Hypothalamus (tissue), 51 donors: ENCODE measurements at regions not wholly inside any gene's neighbourhood (a gene's known extent, or its start where the extent isn't known, plus 50 kb on each side); places are given as distances from the start of the nearest gene placed in this dataset.

ENCODE experiments used
- DNase-seq, 51 donors: peaks; one replicate each; lab custom pipeline; 2025; lab: John Stamatoyannopoulos, UW

DNA sequence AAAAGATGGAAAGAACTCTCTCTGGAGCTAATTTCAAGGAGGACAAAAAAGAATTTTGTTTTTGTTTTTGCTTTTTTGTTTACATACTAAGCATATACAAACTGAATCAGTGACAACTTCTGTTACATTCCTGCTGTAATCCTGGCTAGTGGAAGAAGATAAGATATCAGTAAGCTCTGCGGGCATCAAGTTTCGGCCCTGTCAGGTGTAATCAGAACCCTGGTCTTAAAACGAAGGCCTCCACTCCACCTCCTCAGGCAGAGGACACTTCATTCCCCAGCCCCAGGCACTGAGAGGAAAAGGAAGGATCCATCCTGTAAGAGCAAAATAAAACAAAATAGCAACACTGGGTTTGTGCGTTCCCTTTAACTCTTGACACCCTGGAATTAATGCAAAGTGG lies 88.9 kb upstream of the ARHGAP29 start:
- DNase-seq, result no peak

DNA sequence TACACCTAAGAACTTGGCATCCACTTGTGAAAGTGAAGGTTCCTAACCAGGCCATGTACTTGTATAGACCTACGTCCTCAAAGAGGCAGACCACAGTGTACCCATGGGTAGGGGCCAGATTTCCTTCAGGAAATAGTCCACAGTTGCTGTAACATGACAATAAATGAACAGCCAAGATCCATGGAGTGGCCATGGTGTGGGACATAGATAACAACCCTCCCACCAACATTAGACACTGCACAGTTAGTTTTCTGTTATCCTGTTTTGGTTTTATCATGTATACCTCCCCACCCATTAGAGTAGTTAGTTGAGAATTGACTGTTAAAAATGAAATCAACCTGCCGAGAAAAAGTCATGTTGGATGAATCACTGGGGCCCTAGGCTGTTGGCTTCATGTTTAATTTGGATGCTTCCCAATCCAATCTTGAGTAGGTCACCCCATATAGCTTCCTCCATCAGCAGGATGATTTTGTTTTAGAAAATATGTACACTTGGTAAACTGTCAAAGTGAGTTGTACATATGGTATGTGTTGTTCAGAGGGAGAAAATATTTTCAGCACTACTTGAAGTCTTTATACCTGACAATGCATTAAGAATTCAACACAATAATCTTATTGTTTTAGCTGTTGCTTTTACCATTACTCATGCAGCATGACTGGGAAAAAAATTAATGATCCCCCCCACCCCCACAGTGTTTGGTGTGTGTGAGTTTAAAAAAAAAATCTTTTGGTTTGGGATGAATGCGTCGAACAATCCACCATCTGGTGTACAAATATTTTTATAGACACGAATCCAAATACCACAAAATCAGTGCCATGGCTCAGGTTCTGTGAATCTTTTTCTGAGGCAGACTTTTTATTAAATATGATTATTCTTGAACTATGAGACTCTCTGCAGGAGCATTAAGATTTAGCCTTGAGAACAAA lies 88.3 kb upstream of the ARHGAP29 start:
- no peak for DNase-seq

GRCh38 chr1:94324178-94324544 lies 86.8 kb upstream of the ARHGAP29 start:
- DNase-seq, result no peak

DNA sequence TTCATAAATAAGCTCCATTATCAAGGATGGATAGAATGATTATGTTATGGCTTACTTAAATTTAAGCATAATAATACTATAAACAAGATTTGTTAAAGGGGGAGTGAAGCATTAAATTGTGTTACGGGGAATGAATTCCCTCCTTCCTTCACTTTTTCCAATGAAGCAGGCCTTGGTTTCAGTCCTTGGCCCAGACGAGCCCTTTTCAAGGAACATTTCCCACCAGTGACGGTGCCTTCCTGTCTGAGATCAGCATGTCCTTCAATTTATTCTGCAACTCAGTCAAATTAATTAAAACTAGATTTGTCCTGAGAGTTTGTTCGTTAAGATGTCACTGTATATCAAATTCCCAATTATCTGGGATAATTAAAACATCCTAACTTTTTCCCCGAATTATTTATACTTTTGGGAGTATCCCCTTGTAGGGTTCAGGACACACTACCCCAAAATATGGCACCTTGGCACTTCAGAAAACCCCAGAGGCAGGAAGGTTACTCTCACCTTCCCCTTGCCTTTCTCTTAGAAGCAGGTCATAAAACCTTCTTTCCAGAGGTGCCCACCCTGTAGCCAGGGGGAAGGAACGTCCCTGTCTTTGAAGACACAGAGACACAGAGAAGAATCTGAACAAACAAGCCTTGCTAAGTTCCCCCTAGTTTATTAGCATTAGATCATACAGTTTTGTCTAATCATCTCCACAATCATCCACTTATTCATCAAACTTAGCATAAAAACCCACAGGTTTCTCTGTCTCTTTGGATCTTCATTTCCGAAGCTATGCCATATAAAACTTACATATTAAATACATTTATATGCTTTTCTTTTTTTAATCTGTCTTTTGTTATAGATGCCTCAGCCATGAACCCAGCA lies 86.2 kb upstream of the ARHGAP29 start:
- DNase-seq, result no peak

DNA sequence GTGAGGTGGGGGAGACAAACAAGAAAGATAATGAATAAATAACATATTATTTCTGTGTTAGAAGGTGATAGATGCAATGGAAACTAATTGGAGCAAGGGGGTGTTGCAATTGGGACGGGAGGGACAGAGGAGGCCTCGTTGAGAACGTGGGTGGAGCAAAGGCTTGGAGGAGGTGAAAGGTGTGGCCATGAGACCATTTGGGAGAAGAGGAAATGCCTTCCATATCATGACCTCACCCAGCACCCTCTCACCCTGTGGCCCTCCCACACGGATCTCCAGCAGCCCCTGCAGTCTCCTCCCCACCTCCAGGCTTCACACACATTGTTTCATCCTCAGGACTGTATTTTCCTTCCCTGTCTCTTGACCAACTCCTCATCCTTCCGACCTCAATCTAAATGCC lies 85.3 kb upstream of the ARHGAP29 start:
- no peak for DNase-seq

DNA sequence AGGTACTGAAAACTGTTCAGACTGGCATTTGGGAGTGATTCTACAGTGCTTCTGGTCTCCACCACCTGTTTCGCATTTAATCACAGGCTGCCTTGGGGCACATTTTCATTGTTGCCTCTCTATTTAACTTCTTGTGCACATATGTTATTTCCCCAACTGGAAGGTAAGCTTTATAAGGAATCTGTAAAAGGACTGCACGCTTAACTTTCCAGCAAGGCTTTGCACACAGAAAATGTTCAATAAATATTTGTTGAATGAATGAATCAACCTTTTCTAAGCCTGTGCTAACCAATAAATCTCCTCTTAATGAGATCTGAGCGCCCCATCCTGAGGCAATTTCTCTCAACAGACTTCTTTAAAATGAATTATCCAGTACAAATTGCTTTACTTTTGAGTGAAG lies 84.3 kb upstream of the ARHGAP29 start:
- no peak for DNase-seq

- DNase-seq, result no peak
Measured at GRCh38 chr1:94319319-94320102, 82.1 kb upstream of the ARHGAP29 start.

GRCh38 chr1:94318505-94319030 lies 81.2 kb upstream of the ARHGAP29 start:
- DNase-seq, result no peak

DNA sequence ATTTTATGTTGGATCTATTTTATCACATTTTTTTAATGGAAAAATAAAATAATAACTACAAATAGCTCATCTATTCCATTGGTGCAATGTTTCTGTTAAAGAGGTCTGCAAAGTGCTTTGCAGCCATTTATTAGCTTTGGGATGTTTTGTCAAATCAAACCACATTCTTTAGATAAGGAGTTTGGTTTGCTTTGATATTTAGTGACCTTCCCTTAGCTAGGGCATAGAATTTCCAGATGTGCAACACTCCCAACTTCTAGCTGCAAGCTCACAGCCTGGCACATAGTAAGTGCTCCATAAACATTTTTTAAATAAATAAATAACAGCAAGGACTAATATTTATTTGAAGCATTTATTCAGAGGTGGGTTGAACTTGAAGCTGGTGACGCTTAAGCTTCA lies 80.4 kb upstream of the ARHGAP29 start:
- no peak for DNase-seq

DNA sequence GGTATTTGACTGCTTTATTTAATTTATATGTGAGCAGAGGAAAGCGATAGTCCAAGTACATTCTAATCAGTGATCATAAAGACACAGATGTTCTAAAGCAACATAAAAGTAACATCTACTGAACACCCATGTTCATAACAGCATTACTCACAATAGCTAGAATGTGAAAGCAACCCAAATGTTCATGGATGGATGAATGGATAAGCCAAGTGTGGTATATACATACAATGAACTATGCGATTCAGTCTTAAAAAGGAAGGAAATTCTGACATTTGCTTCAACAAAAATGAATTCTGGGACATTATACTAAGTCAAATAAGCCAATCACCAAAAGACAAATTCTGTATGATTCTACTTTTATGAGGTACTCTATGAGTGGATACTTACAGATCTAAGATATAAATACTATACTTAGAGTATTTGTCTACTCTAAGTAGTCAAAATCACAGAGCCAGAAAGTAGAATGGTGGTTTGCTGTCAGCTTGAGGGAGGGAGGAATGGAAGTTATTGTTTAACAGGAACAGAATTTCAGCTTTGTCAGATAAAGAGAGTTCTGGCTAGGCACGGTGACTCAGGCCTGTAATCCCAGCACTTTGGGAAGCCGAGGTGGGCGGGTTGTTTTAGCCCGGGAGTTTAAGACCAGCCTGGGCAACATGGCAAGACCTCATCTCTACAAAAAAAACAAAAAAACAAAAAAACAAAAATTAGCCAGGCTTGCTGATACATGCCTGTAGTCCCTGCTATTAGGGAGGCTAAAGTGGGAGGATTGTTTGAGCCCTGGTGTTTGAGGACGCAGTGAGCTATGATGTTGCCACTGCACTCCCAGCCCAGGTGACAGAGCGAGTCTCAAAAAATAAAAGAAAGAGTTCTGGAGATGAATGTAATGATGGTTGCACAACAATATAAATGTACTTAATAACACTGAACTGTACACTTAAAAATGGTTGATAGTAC lies 79.7 kb upstream of the ARHGAP29 start:
- DNase-seq, result no peak

DNA sequence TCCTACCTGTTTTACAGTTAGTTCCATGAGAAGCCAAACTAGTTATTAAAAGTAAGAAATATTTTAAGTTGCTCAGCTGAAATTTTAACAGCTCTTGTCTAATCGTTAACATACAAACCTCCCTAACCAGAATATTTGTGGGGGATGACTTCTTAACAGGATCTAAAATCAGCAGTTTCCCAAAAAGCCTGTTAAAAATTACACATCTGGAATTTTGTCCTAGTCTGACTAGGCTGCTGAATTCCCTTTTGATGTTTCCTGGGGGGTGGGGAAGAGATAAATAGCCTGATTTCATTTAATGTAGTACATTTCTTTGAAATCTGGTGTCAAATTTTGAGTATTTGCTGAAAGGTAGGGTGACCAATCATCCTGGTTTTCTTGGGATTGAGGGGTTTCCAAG lies 78.8 kb upstream of the ARHGAP29 start:
- DNase-seq, result no peak

DNA sequence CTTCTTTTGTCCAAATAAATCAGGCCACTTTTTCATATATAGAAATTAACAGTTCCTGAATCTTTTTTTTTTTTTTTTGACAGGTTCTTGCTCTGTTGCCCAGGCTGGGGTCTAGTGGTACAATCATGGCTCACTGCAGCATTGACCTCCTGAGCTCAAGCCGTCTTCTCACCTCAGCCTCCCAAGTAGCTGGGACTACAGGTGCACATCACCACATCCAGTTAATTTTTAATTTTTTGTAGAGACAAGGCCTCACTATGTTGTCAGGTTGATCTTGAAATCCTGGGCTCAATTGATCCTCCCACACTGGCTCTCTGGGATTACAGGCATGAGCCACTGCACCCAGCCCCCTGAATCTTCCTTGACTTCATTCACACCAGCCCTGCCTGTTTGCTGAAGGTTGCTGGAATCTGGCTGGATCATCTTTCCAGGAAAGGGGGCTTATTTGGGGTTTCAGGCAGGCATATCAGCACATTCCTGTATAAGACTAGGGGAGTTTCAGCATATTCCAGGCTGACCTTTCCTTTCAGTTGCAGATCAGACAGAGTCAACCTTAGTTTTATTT lies 78.2 kb upstream of the ARHGAP29 start:
- DNase-seq, result no peak

GRCh38 chr1:94314222-94314858 lies 77.0 kb upstream of the ARHGAP29 start:
- no peak for DNase-seq

GRCh38 chr1:94310570-94311270 lies 73.3 kb upstream of the ARHGAP29 start:
- no peak for DNase-seq

GRCh38 chr1:94309829-94310569 lies 72.6 kb upstream of the ARHGAP29 start:
- no peak for DNase-seq

DNA sequence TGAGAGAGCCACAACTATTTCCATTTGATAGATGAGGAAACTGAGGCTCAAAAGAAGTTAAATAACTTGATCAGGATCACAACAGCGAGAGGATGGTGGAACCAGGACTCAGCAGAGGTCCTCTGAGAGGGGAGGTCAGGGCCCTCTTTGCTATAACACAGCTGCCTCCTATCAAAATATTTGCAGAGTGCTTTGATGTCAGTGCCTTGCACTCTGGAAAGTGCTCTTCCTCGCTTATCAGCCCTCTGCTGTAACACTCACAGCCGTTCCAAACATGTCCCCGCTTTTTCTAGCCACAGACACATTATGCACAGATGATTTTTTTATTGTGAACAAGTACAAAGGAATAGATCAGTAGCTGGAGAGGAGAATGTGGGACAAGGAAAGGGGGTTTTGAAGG lies 71.8 kb upstream of the ARHGAP29 start:
- no peak for DNase-seq

DNA sequence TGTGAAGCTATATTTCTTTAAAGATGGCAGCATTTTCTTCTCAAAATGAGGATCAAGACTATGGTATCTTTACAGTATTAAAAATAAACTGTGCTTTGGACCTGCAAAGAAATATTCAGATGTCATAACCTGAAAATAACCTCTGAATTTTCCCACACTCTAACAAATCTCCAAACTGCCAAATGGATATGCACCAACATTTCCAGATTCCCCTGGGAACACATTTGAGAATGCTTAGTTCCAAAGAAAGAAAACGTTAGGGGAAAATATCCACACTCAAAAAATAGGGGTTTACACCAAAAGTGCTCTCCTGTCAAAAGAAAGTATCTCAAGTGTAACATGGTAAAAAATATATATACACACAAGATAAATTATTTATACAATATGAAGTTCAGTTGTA lies 69.1 kb upstream of the ARHGAP29 start:
- no peak for DNase-seq
